Left lung (tissue), 4 donors: ENCODE measurements at regions not wholly inside any gene's neighbourhood (a gene's known extent, or its start where the extent isn't known, plus 50 kb on each side); places are given as distances from the start of the nearest gene placed in this dataset.

ENCODE experiments used
- ATAC-seq: fragments of 200-7000 bp; cut with Tn5 transposase; one replicate; pipeline ENCODE4 v1.9.1; 2020; ENCODE audit warnings: moderate library complexity
- DNase-seq, 4 donors: peaks; one replicate each; pipeline ENCODE4 v3.0.0-alpha.2; 2013 to 2020
- H3K27ac ChIP-seq, 2 donors: fragments of 200-600 bp; sonication (generic) in 1 of 2; one replicate each; pipeline versions ENCODE4 v1.5.0 to v1.8.0; 2020 to 2021
- H3K27me3 ChIP-seq, 2 donors: fragments of 200-600 bp; sonication (generic) in 1 of 2; one replicate each; pipeline versions ENCODE4 v1.5.0 to v1.8.0; 2020 to 2021
- H3K36me3 ChIP-seq, 2 donors: fragments of 200-600 bp; sonication (generic) in 1 of 2; one replicate each; pipeline versions ENCODE4 v1.5.0 to v1.8.0; 2020 to 2021
- H3K4me1 ChIP-seq, 2 donors: fragments of 200-600 bp; one replicate each; pipeline ENCODE4 v1.8.0; 2021
- H3K4me3 ChIP-seq, 2 donors: fragments of 200-600 bp; sonication (generic) in 1 of 2; one replicate each; pipeline versions ENCODE4 v1.5.0 to v1.8.0; 2020 to 2021; ENCODE audit warnings: mild to moderate bottlenecking in 1 of 2
- H3K9me3 ChIP-seq, 2 donors: fragments of 200-600 bp; sonication (generic) in 1 of 2; one replicate each; pipeline versions ENCODE4 v1.5.0 to v1.8.0; 2020 to 2021
- CTCF ChIP-seq, 2 donors: fragments of 200-600 bp; sonication (generic) in 1 of 2; IDR thresholded peaks; one replicate each; pipeline versions ENCODE4 v1.5.0 to v1.8.0; 2021; ENCODE audit warnings: antibody characterized with exemption in 2 of 2
- intact Hi-C, 2 donors: fragments of 100-400 bp; cut with DNase I; formaldehyde crosslinking; loops; one replicate each; pipeline versions ENCODE4 v1.11.2 to v1.14.2; 2022
- donor health status: DM: no; HTN: yes; CAD: no.
- donor health status: DM: no; HTN: no; CAD: no.

- intact Hi-C loops: no loop called here
- no peaks in the 10 kb centered on the region for H3K27me3 ChIP-seq
- ATAC-seq (no peak), DNase-seq (no peak)
- H3K4me1 ChIP-seq: no peaks in the 10 kb centered on the region
- H3K36me3 ChIP-seq: no peaks in the 10 kb centered on the region
- H3K27ac ChIP-seq: no peak overlapping the region
- H3K9me3 ChIP-seq: peaks cover 5 to 29% of the 10 kb centered on the region in 2 donors
- H3K4me3 ChIP-seq: no peak overlapping the region
- no peak for TF ChIP-seq CTCF (IDR thresholded peaks at IDR 0.05)
Measured at GRCh38 chr15:87142096-87142495, 1062.4 kb downstream of the AGBL1 start.

- H3K27me3 ChIP-seq: no peaks in the 10 kb centered on the region
- intact Hi-C loops: no loop called here
- H3K36me3 ChIP-seq: no peaks in the 10 kb centered on the region
- H3K4me3 ChIP-seq: no peak overlapping the region
- H3K4me1 ChIP-seq: no peaks in the 10 kb centered on the region
- H3K9me3 ChIP-seq: no peaks in the 10 kb centered on the region
- ATAC-seq: no peak
- H3K27ac ChIP-seq: no peak overlapping the region
- no peak for DNase-seq
- no peak for TF ChIP-seq CTCF (IDR thresholded peaks at IDR 0.05)
Measured at GRCh38 chr15:87135109-87135508, 1055.4 kb downstream of the AGBL1 start.

GRCh38 chr15:87133704-87134103, 1054.0 kb downstream of the AGBL1 start:
- no peak overlapping the region for H3K4me3 ChIP-seq
- intact Hi-C loops: no loop called here
- H3K9me3 ChIP-seq: peaks cover 0 to 4% of the 10 kb centered on the region in 2 donors
- H3K36me3 ChIP-seq: no peaks in the 10 kb centered on the region
- no peak overlapping the region for H3K27ac ChIP-seq
- TF ChIP-seq CTCF (IDR thresholded peaks at IDR 0.05): no peak
- H3K4me1 ChIP-seq: no peaks in the 10 kb centered on the region
- H3K27me3 ChIP-seq: no peaks in the 10 kb centered on the region
- no peak for DNase-seq
- ATAC-seq: no peak

GRCh38 chr15:87131067-87131466, 1051.4 kb downstream of the AGBL1 start:
- no peak for TF ChIP-seq CTCF (IDR thresholded peaks at IDR 0.05)
- ATAC-seq (no peak), DNase-seq (no peak)
- no peaks in the 10 kb centered on the region for H3K36me3 ChIP-seq
- intact Hi-C loops: no loop called here
- no peaks in the 10 kb centered on the region for H3K27me3 ChIP-seq
- peaks cover 0 to 7% of the 10 kb centered on the region in 2 donors for H3K9me3 ChIP-seq
- no peak overlapping the region for H3K4me3 ChIP-seq
- no peak overlapping the region for H3K27ac ChIP-seq
- no peaks in the 10 kb centered on the region for H3K4me1 ChIP-seq

- Histone ChIP-seq H3K4me1 (no peaks in the 10 kb centered on the region), H3K9me3 (peaks cover 0 to 10% of the 10 kb centered on the region in 2 donors), H3K27ac (no peak overlapping the region), H3K4me3 (no peak overlapping the region), H3K27me3 (no peaks in the 10 kb centered on the region), H3K36me3 (no peaks in the 10 kb centered on the region)
- no peak for TF ChIP-seq CTCF (IDR thresholded peaks at IDR 0.05)
- intact Hi-C loops: loop anchor here in 1 of 2 donors (10.0 kb wide), 1 partner anchor 55 kb away; no protein-coding TSS in a partner anchor
- ATAC-seq (no peak), DNase-seq (no peak)
Measured at GRCh38 chr15:87129916-87130315, 1050.2 kb downstream of the AGBL1 start.
